ENCODE measurements at regions not wholly inside any gene's neighbourhood (a gene's known extent, or its start where the extent isn't known, plus 50 kb on each side); places are given as distances from the start of the nearest gene placed in this dataset.

DNA sequence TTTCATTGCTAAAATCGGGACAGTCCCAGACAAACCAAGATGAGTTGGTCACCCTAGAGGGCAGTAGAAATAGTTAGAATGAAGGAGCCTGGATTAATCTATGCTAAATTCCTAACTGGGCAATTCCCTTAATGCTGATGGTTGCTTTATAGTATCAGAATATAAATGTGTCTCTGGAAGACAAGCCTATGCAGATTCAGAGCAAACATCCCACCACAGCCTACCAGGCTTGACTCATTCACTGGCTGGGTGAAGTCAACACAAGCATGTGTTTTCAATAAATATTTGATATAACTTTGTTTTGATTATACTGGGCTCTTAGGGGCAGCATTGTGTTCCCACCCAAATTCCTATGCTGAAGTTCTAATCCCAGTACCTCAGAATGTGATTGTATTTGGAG, 79.3 kb downstream of the RMI1 start:
- H3K9ac ChIP-seq, result no peak overlapping the region
- H3K79me2 ChIP-seq (ENCODE audit: insufficient read depth), result no peaks in the 10 kb centered on the region
- DNase-seq, result no peak
- H3K27me3 ChIP-seq (ENCODE audit: insufficient read depth), result no peaks in the 10 kb centered on the region
- H3K4me3 ChIP-seq (ENCODE audit: low read depth in 2 of 2, low read length in 1 of 2), result no peak overlapping the region
- no peak overlapping the region for H3K27ac ChIP-seq (ENCODE audit: low read depth in 2 of 2, low read length in 1 of 2)
- H3K36me3 ChIP-seq (replicated peaks in 1 of 2; ENCODE audit: control insufficient read depth in 1 of 2, insufficient read depth in 2 of 2, low read length in 1 of 2), result no peaks in the 10 kb centered on the region
- no peak for TF ChIP-seq REST (IDR thresholded peaks at IDR 0.05; ENCODE audit: low read depth, low read length)
- no peak for TF ChIP-seq GATA2 (CRISPR knock-in tag; IDR thresholded peaks at IDR 0.05)
- no peak for TF ChIP-seq NRF1 (IDR thresholded peaks at IDR 0.05; ENCODE audit: low read depth, low read length)
- TF ChIP-seq CHD2 (IDR thresholded peaks at IDR 0.05; ENCODE audit: low read length, partially characterized antibody), result no peak
- no peak for TF ChIP-seq SMC3 (IDR thresholded peaks at IDR 0.05; ENCODE audit: low read depth, low read length)
- TF ChIP-seq CTCF (IDR thresholded peaks at IDR 0.05), result no peak
- no peak for TF ChIP-seq JUND (IDR thresholded peaks at IDR 0.05)
- TF ChIP-seq FOXJ3 (CRISPR knock-in tag; IDR thresholded peaks at IDR 0.05), result no peak
- TF ChIP-seq RFX5 (IDR thresholded peaks at IDR 0.05; ENCODE audit: low read length), result no peak
- TF ChIP-seq GABPA (IDR thresholded peaks at IDR 0.05; ENCODE audit: low read depth), result no peak
- ChIA-PET POLR2A (no interaction called here), CTCF (no interaction called here)
- WGBS (ENCODE audit: low lambda C conversion rate), result 62% methylated on average over 1 of the region's 1 CpG
- H4K20me1 ChIP-seq (ENCODE audit: insufficient read depth), result no peaks in the 10 kb centered on the region
- no peaks in the 10 kb centered on the region for H3K9me2 ChIP-seq
- H3F3A ChIP-seq (replicated peaks; ENCODE audit: insufficient read depth), result no peaks in the 10 kb centered on the region
- no peak overlapping the region for H2AFZ ChIP-seq (ENCODE audit: low read depth)
- no peaks in the 10 kb centered on the region for H3K9me3 ChIP-seq
- H3K4me2 ChIP-seq, result no peak overlapping the region
- H3K4me1 ChIP-seq (ENCODE audit: control insufficient read depth in 1 of 2, insufficient read depth in 2 of 2, low read depth in 1 of 2, low read length in 1 of 2), result no peaks in the 10 kb centered on the region; a peak in 1 of 4 replicates

GRCh38 chr9:84061613-84062193, 81.1 kb downstream of the RMI1 start:
- Histone ChIP-seq H3K4me3 (ENCODE audit: low read depth in 2 of 2, low read length in 1 of 2) (no peak overlapping the region), H3K27ac (ENCODE audit: low read depth in 2 of 2, low read length in 1 of 2) (no peak overlapping the region), H3F3A (replicated peaks; ENCODE audit: insufficient read depth) (no peaks in the 10 kb centered on the region), H3K27me3 (ENCODE audit: insufficient read depth) (no peaks in the 10 kb centered on the region), H3K79me2 (ENCODE audit: insufficient read depth) (no peaks in the 10 kb centered on the region), H3K9me3 (no peaks in the 10 kb centered on the region), H3K9ac (no peak overlapping the region), H3K9me2 (no peaks in the 10 kb centered on the region), H3K4me2 (no peak overlapping the region), H3K36me3 (replicated peaks in 1 of 2; ENCODE audit: control insufficient read depth in 1 of 2, insufficient read depth in 2 of 2, low read length in 1 of 2) (no peaks in the 10 kb centered on the region), H4K20me1 (ENCODE audit: insufficient read depth) (no peaks in the 10 kb centered on the region), H3K4me1 (ENCODE audit: control insufficient read depth in 1 of 2, insufficient read depth in 2 of 2, low read depth in 1 of 2, low read length in 1 of 2) (no peaks in the 10 kb centered on the region; a peak in 1 of 4 replicates), H2AFZ (ENCODE audit: low read depth) (no peak overlapping the region)
- WGBS (ENCODE audit: low lambda C conversion rate), result 54% methylated on average over 5 of the region's 5 CpGs
- CTCF ChIA-PET, result no interaction called here
- no peak for DNase-seq
- POLR2A ChIA-PET, result no interaction called here
- TF ChIP-seq POLR2AphosphoS5 (IDR thresholded peaks at IDR 0.05; ENCODE audit: low read depth, low read length) (no peak), GABPA (IDR thresholded peaks at IDR 0.05; ENCODE audit: low read depth) (no peak), RCOR1 (IDR thresholded peaks at IDR 0.05; ENCODE audit: low read length) (no peak), ELF1 (IDR thresholded peaks at IDR 0.05) (no peak), USF2 (IDR thresholded peaks at IDR 0.05; ENCODE audit: borderline replicate concordance, low read depth, low read length) (no peak), YY1 (IDR thresholded peaks at IDR 0.05; ENCODE audit: low read depth) (no peak), FOSL2 (IDR thresholded peaks at IDR 0.05; ENCODE audit: borderline replicate concordance, low read depth) (no peak), EP300 (IDR thresholded peaks at IDR 0.05; ENCODE audit: borderline replicate concordance in 1 of 2, low read depth in 1 of 2, low read length in 1 of 2) (no peak), FOXJ3 (CRISPR knock-in tag; IDR thresholded peaks at IDR 0.05) (no peak), NFIC (IDR thresholded peaks at IDR 0.05; ENCODE audit: borderline replicate concordance) (no peak), RFX5 (IDR thresholded peaks at IDR 0.05; ENCODE audit: low read length) (no peak), SMC3 (IDR thresholded peaks at IDR 0.05; ENCODE audit: low read depth, low read length) (no peak), TCF12 (IDR thresholded peaks at IDR 0.05) (no peak), GATA2 (CRISPR knock-in tag; IDR thresholded peaks at IDR 0.05) (no peak)
- TF ChIP-seq, protein P1, sequence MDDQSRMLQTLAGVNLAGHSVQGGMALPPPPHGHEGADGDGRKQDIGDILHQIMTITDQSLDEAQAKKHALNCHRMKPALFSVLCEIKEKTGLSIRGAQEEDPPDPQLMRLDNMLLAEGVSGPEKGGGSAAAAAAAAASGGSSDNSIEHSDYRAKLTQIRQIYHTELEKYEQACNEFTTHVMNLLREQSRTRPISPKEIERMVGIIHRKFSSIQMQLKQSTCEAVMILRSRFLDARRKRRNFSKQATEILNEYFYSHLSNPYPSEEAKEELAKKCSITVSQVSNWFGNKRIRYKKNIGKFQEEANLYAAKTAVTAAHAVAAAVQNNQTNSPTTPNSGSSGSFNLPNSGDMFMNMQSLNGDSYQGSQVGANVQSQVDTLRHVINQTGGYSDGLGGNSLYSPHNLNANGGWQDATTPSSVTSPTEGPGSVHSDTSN (IDR thresholded peaks at IDR 0.05), result no peak
- TF ChIP-seq, protein P2, sequence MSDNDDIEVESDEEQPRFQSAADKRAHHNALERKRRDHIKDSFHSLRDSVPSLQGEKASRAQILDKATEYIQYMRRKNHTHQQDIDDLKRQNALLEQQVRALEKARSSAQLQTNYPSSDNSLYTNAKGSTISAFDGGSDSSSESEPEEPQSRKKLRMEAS (IDR thresholded peaks at IDR 0.05; ENCODE audit: low read depth), result no peak

All from SK-N-SH (cell line).